ENCODE measurements at regions not wholly inside any gene's neighbourhood (a gene's known extent, or its start where the extent isn't known, plus 50 kb on each side); places are given as distances from the start of the nearest gene placed in this dataset.

DNA sequence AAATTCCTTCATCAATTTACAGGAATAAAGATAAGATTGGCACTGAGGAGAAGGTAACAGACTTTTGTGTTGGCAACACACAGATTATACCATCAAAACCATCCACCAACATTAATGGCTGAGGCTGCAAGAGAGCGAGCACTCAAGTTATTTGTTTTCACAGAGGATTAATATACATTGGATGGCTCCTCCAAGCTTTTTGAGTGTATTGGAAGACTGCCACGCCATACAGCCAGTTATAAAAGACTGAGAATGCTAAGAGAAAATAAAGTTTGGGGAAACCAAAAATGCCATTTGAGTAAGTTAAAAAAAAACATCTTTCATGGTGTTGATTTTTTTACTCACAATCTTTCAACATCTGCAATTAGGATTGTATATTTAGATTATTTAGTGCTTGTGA, 973.8 kb upstream of the SLC35B3 start:
- no peaks in the 10 kb centered on the region for H3K36me3 ChIP-seq
- no peaks in the 10 kb centered on the region for H3K27me3 ChIP-seq
- no peak for DNase-seq
- intact Hi-C loops (cut with DNase I) = no loop called here
- no peaks in the 10 kb centered on the region for H3K9me3 ChIP-seq
- no peak overlapping the region for H3K4me3 ChIP-seq
- ATAC-seq = no peak
- H3K4me1 ChIP-seq = no peaks in the 10 kb centered on the region
- TF ChIP-seq, protein P1, sequence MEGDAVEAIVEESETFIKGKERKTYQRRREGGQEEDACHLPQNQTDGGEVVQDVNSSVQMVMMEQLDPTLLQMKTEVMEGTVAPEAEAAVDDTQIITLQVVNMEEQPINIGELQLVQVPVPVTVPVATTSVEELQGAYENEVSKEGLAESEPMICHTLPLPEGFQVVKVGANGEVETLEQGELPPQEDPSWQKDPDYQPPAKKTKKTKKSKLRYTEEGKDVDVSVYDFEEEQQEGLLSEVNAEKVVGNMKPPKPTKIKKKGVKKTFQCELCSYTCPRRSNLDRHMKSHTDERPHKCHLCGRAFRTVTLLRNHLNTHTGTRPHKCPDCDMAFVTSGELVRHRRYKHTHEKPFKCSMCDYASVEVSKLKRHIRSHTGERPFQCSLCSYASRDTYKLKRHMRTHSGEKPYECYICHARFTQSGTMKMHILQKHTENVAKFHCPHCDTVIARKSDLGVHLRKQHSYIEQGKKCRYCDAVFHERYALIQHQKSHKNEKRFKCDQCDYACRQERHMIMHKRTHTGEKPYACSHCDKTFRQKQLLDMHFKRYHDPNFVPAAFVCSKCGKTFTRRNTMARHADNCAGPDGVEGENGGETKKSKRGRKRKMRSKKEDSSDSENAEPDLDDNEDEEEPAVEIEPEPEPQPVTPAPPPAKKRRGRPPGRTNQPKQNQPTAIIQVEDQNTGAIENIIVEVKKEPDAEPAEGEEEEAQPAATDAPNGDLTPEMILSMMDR (IDR thresholded peaks at IDR 0.05) = no peak
- no peak overlapping the region for H3K27ac ChIP-seq

DNA sequence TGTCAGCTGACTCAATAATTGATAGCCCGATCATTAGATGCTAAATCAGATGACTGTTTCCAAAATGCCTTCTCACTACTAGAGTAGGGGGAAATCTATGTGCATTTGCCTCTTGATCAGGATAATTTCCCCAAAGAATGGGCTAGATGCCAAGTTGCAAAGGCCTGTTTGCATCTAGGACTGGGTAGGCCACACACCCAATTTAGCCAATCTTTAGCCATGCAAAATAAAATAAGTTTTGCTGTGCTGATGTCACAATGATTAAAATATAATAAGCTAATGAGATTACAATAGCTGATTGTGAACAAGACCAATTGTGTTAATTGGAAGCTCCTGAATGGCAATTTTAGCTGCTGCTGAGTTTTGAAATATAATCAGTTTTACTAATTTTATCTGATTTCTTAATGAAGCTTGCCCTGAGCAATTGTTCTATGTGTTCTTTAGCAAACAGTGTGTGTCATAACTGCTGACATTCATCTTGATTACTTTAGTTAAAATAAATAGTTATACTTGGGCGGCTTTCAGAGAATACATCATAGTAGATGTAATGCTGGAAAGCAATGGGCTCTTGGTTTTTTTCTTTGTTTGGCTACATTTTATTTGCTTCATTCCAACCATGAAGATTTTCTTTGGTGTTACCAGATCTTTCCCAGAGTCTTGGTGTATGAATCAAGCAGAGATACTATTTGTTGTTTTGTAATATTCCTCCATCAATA, 973.2 kb upstream of the SLC35B3 start:
- no peak overlapping the region for H3K4me3 ChIP-seq
- ATAC-seq = no peak
- H3K27ac ChIP-seq = no peak overlapping the region
- no peaks in the 10 kb centered on the region for H3K36me3 ChIP-seq
- no peaks in the 10 kb centered on the region for H3K9me3 ChIP-seq
- TF ChIP-seq, protein P1 (IDR thresholded peaks at IDR 0.05) = no peak
- H3K4me1 ChIP-seq = no peaks in the 10 kb centered on the region
- no peak for DNase-seq
- H3K27me3 ChIP-seq = no peaks in the 10 kb centered on the region
- intact Hi-C loops (cut with DNase I) = no loop called here

DNA sequence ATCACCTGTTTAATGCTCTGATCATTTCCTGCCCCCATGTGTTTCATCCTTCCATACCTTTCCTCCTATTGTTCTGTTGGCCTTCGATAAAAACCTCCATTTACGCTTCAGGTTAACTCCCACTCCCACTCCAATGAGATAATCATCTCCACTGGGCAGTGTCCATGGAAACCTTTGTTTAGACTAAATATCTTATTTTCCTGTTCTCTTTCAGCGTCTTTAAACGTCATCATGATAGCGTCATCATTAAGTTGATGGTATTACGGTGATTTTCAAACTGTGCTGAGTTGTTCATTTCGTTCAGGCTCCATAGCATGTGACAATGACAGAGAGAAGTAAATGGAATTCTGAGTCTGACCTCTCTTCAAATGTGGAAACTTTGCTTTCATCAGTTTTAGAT, 970.5 kb upstream of the SLC35B3 start:
- Histone ChIP-seq H3K4me3 (no peak overlapping the region), H3K4me1 (no peaks in the 10 kb centered on the region), H3K27me3 (no peaks in the 10 kb centered on the region), H3K36me3 (no peaks in the 10 kb centered on the region), H3K27ac (no peak overlapping the region), H3K9me3 (no peaks in the 10 kb centered on the region)
- DNase-seq = no peak
- intact Hi-C loops (cut with DNase I) = no loop called here
- no peak for ATAC-seq
- TF ChIP-seq, protein P1 (IDR thresholded peaks at IDR 0.05) = no peak

DNA sequence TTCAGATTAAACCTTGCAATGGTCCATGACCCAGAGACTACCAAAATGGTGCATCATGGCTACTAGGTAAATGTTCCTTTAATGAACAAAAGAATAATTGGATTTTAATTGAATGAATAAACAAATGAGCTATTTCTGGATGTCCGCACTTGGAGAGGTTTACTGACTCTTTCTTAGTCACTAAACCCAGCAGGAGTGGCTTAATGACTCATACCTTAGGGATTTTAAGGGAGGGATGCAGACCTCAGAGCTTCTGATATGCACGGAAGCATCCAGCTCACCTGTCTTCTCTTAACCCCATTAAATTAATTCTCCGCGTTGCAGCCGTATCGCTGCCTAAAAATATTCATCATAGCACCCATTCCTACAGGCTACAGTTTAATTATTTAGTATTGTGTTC, 970.0 kb upstream of the SLC35B3 start:
- DNase-seq = no peak
- Histone ChIP-seq H3K27ac (no peak overlapping the region), H3K36me3 (no peaks in the 10 kb centered on the region), H3K9me3 (no peaks in the 10 kb centered on the region), H3K4me1 (no peaks in the 10 kb centered on the region), H3K27me3 (no peaks in the 10 kb centered on the region), H3K4me3 (no peak overlapping the region)
- TF ChIP-seq, protein P1 (IDR thresholded peaks at IDR 0.05) = no peak
- ATAC-seq = no peak
- intact Hi-C loops (cut with DNase I) = no loop called here

DNA sequence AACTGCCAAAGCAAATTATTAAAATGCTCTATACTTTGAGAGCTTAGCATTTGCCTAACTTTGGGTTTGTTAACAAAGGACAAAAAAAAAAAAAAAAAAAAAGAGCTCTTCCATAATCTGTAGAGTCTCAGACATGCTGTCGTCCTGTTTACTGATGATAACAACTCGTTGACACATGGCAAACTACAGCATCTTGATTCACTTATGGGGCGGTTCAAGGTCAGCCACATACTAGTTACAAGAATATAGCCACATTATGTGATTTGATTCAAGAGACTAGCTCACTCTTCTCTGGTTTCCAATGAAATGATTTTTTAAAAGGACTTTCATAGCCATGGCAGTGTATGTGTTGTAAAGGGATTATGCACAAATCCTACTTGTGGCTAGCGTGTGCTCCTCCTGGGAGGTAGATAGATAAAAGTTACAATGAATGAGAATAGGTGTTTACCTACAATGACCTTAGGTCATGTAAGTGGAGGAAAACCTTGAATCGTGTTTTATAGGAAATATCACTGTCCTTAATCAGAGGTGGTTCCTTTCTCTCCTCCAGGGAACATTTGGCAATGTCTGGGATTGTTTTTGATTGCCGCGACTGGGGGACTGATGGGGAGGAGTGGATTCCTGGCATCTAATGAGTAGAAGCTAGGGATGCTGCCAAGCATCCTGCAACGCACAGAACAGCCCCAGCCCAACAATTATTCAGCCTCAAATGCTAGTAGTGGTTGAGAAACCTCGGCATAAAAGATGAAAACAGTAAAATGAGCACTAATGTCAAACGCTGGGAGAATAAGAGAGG, 969.2 kb upstream of the SLC35B3 start:
- no peak overlapping the region for H3K27ac ChIP-seq
- no peak overlapping the region for H3K4me3 ChIP-seq
- H3K36me3 ChIP-seq = no peaks in the 10 kb centered on the region
- no peak for ATAC-seq
- no peaks in the 10 kb centered on the region for H3K27me3 ChIP-seq
- TF ChIP-seq, protein P1 (IDR thresholded peaks at IDR 0.05) = no peak
- no peaks in the 10 kb centered on the region for H3K9me3 ChIP-seq
- H3K4me1 ChIP-seq = no peaks in the 10 kb centered on the region
- DNase-seq = no peak
- intact Hi-C loops (cut with DNase I) = no loop called here

All from upper lobe of right lung (tissue), 1 donor.